Nephron (organoid): ENCODE measurements at regions not wholly inside any gene's neighbourhood (a gene's known extent, or its start where the extent isn't known, plus 50 kb on each side); places are given as distances from the start of the nearest gene placed in this dataset.
"Not testable (repeated sequence)": the region's sequence is repeated elsewhere in the genome, so short reads cannot be mapped to it uniquely, and the experiment has no call there.

ENCODE experiments used
- H3K27ac Mint-ChIP-seq, 3 experiments: 2 replicates each; pipeline ENCODE4 v1.8.0; 2020; ENCODE audit warnings: mixed read lengths in 3 of 3, mild to moderate bottlenecking in 2 of 3, moderate library complexity in 1 of 3
- H3K27me3 Mint-ChIP-seq: 2 replicates; pipeline ENCODE4 v1.8.0; 2021; ENCODE audit warnings: low read depth, mild to moderate bottlenecking, moderate library complexity, mixed read lengths
- H3K36me3 Mint-ChIP-seq: 2 replicates; pipeline ENCODE4 v1.8.0; 2020; ENCODE audit warnings: low read depth, mixed read lengths
- H3K4me1 Mint-ChIP-seq: 2 replicates; pipeline ENCODE4 v1.8.0; 2020; ENCODE audit warnings: mixed read lengths
- H3K4me3 Mint-ChIP-seq, 3 experiments: 2 replicates each; pipeline ENCODE4 v1.8.0; 2020; ENCODE audit warnings: mild to moderate bottlenecking in 3 of 3, mixed read lengths in 3 of 3, moderate library complexity in 2 of 3
- H3K9me3 Mint-ChIP-seq: 2 replicates; pipeline ENCODE4 v1.8.0; 2020; ENCODE audit warnings: mixed read lengths
- CTCF ChIP-seq, 3 experiments: fragments of 200-600 bp; sonication (generic); IDR thresholded peaks; one replicate each; pipeline ENCODE4 v1.5.0; 2021; ENCODE audit warnings: antibody characterized with exemption in 3 of 3; ENCODE audit not compliant: unreplicated experiment in 3 of 3

- H3K9me3 Mint-ChIP-seq = peaks cover 25% of the 10 kb centered on the region
- H3K4me3 Mint-ChIP-seq = no peak overlapping the region
- H3K4me1 Mint-ChIP-seq = no peaks in the 10 kb centered on the region
- no peak for TF ChIP-seq CTCF (IDR thresholded peaks at IDR 0.05; ENCODE audit: unreplicated experiment in 3 of 3)
- H3K27ac Mint-ChIP-seq = no peak overlapping the region
- no peaks in the 10 kb centered on the region for H3K36me3 Mint-ChIP-seq
- no peaks in the 10 kb centered on the region for H3K27me3 Mint-ChIP-seq
Observed at GRCh38 chr17:56000411-56000810, 152.9 kb upstream of the ANKFN1 start.

- not testable (repeated sequence) for H3K4me3 Mint-ChIP-seq, H3K27ac Mint-ChIP-seq, H3K27me3 Mint-ChIP-seq, H3K36me3 Mint-ChIP-seq, H3K4me1 Mint-ChIP-seq
- peaks cover 25% of the 10 kb centered on the region for H3K9me3 Mint-ChIP-seq
Observed at GRCh38 chr17:56002656-56003055, 150.6 kb upstream of the ANKFN1 start.

GRCh38 chr17:56009795-56010651 is 143.3 kb upstream of the ANKFN1 start:
- peaks cover 30% of the 10 kb centered on the region for H3K4me1 Mint-ChIP-seq

GRCh38 chr17:56011406-56012131 is 141.7 kb upstream of the ANKFN1 start:
- H3K27ac Mint-ChIP-seq = peak overlapping the region in 1 of 3 experiments; percentile 77
- TF ChIP-seq CTCF (IDR thresholded peaks at IDR 0.05; ENCODE audit: unreplicated experiment in 3 of 3) = no peak
- no peak overlapping the region for H3K4me3 Mint-ChIP-seq
- H3K36me3 Mint-ChIP-seq = no peaks in the 10 kb centered on the region
- H3K27me3 Mint-ChIP-seq = peaks cover 3% of the 10 kb centered on the region
- H3K9me3 Mint-ChIP-seq = peaks cover 5% of the 10 kb centered on the region
- H3K4me1 Mint-ChIP-seq = peaks cover 30% of the 10 kb centered on the region

More at GRCh38 chr17:56009795-56010651, 143.3 kb upstream of the ANKFN1 start:
- peak overlapping the region; percentile 35 to 77 (median 60) for H3K27ac Mint-ChIP-seq
- H3K27me3 Mint-ChIP-seq = peaks cover 3% of the 10 kb centered on the region
- no peak overlapping the region for H3K4me3 Mint-ChIP-seq
- no peak for TF ChIP-seq CTCF (IDR thresholded peaks at IDR 0.05; ENCODE audit: unreplicated experiment in 3 of 3)
- no peaks in the 10 kb centered on the region for H3K36me3 Mint-ChIP-seq
- peaks cover 5% of the 10 kb centered on the region for H3K9me3 Mint-ChIP-seq

- peaks cover 7% of the 10 kb centered on the region for H3K27me3 Mint-ChIP-seq
- H3K9me3 Mint-ChIP-seq = peaks cover 3% of the 10 kb centered on the region
- H3K27ac Mint-ChIP-seq = no peak overlapping the region
- H3K36me3 Mint-ChIP-seq = no peaks in the 10 kb centered on the region
- no peak for TF ChIP-seq CTCF (IDR thresholded peaks at IDR 0.05; ENCODE audit: unreplicated experiment in 3 of 3)
- no peak overlapping the region for H3K4me3 Mint-ChIP-seq
- H3K4me1 Mint-ChIP-seq = peaks cover 13% of the 10 kb centered on the region
Observed at GRCh38 chr17:56018211-56018610, 135.1 kb upstream of the ANKFN1 start.

GRCh38 chr17:56020369-56020768 is 132.9 kb upstream of the ANKFN1 start:
- H3K9me3 Mint-ChIP-seq = no peaks in the 10 kb centered on the region

More at GRCh38 chr17:56020369-56020768, 132.9 kb upstream of the ANKFN1 start:
- no peak for TF ChIP-seq CTCF (IDR thresholded peaks at IDR 0.05; ENCODE audit: unreplicated experiment in 3 of 3)
- H3K36me3 Mint-ChIP-seq = no peaks in the 10 kb centered on the region
- peak overlapping the region in 1 of 3 experiments; percentile 2 for H3K27ac Mint-ChIP-seq
- H3K27me3 Mint-ChIP-seq = peaks cover 7% of the 10 kb centered on the region
- H3K4me1 Mint-ChIP-seq = peaks cover 13% of the 10 kb centered on the region
- no peak overlapping the region for H3K4me3 Mint-ChIP-seq
